ENCODE measurements at regions not wholly inside any gene's neighbourhood (a gene's known extent, or its start where the extent isn't known, plus 50 kb on each side); places are given as distances from the start of the nearest gene placed in this dataset.

DNA sequence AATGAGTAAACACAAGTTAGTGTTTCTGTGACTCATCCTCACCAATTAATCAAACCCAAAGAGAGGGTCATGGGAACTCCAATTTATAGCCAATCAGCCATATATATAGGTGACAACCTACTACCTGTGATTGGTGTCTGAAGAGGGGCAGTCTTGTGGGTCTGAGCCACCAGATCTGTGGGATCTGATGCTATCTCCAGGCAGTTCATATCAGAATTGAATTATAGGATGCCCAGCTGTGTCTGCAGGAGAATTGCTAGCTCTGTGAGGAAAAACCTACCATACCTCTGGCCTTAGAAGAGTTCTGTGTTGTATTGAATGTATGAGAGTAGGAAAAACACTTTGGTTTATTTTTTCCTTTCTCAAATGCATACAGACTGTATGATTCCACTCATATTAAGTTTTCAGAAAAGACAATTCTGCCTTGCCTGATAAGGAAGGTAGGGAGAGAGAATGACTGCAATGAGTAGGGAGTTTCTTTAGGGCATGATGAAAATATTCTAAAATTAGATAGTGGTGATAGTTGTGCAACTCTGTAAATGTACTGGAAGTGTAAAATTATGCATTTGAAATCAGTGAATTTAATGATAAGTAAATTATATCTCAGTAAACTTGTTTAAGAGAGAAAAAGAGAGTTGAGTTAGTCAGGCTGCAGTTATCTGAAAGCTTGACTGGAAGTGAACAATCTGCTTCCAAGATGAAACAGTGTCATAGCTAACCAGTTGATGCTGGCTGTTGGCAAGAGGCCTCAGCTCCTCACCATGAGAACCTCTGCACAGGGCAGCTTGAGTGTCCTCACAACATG lies 274.9 kb downstream of the AUH start:
- ATAC-seq (no peak), DNase-seq (no peak)
- TF ChIP-seq, protein P1, sequence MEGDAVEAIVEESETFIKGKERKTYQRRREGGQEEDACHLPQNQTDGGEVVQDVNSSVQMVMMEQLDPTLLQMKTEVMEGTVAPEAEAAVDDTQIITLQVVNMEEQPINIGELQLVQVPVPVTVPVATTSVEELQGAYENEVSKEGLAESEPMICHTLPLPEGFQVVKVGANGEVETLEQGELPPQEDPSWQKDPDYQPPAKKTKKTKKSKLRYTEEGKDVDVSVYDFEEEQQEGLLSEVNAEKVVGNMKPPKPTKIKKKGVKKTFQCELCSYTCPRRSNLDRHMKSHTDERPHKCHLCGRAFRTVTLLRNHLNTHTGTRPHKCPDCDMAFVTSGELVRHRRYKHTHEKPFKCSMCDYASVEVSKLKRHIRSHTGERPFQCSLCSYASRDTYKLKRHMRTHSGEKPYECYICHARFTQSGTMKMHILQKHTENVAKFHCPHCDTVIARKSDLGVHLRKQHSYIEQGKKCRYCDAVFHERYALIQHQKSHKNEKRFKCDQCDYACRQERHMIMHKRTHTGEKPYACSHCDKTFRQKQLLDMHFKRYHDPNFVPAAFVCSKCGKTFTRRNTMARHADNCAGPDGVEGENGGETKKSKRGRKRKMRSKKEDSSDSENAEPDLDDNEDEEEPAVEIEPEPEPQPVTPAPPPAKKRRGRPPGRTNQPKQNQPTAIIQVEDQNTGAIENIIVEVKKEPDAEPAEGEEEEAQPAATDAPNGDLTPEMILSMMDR (IDR thresholded peaks at IDR 0.05), result no peak
- H3K27ac ChIP-seq, result no peak overlapping the region
- peaks cover 10% of the 10 kb centered on the region for H3K4me1 ChIP-seq
- no peak overlapping the region for H3K4me3 ChIP-seq
- no peaks in the 10 kb centered on the region for H3K27me3 ChIP-seq (ENCODE audit: insufficient read depth in 3 of 3, low read length in 2 of 3)
- no peaks in the 10 kb centered on the region for H3K36me3 ChIP-seq (ENCODE audit: insufficient read depth in 1 of 2, low read depth in 1 of 2)
- no peaks in the 10 kb centered on the region for H3K9me3 ChIP-seq
- intact Hi-C loops (cut with DNase I), result no loop called here

DNA sequence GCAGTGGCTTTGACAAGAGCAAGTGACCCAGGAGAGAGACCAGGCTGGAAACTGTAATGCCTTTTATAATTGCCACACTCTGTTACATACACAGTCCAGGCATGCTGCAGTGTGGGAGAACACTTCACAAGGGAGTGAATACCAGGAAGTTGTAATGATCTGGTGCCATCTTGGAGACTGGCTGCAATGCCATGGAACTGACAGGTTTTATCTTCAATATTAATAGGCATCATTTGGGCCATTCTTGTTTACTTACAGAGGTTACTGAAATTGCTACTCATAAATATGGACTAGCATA lies 274.3 kb downstream of the AUH start:
- Histone ChIP-seq H3K36me3 (ENCODE audit: insufficient read depth in 1 of 2, low read depth in 1 of 2) (no peaks in the 10 kb centered on the region), H3K9me3 (no peaks in the 10 kb centered on the region), H3K27ac (no peak overlapping the region), H3K4me1 (peaks cover 10% of the 10 kb centered on the region), H3K27me3 (ENCODE audit: insufficient read depth in 3 of 3, low read length in 2 of 3) (no peaks in the 10 kb centered on the region), H3K4me3 (no peak overlapping the region)
- TF ChIP-seq, protein P1 (IDR thresholded peaks at IDR 0.05), result no peak
- no peak for DNase-seq
- intact Hi-C loops (cut with DNase I), result no loop called here
- peak in 1 of 4 donors; percentile 39 for ATAC-seq

DNA sequence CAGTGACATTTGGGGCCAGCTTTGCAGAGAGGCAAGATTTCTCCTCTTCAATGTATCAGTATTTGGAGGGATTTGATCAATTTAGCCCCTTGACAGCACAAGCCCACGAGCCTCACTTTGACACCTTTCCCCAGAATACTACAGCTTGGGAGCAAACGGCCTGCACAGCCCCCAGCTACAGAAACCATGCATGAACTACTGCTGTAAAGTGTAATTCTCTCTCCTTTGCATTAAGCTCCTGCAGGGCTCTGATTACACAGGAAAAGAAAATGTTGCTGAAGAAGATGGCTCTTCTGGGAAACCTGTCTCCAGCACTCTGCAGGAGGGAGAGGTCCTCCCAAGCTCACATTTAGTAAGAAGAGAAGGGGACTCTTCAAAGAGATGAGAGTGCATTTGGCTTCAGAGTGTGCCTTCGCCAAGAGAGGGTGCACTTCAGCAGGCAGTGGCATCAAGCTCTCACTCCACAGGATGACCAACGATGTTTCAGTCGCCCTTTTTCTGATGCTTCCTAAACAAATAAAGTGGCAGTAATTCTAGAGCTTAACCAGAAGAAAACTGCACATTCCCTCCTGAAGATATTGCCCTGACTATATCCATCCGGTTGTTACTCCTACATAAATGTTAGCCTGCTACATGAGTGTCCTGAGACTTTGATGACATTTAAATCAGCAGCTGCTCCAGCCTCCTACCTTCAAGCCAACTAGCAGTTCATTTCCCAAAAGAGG lies 272.2 kb downstream of the AUH start:
- intact Hi-C loops (cut with DNase I), result loop anchor here (5.0 to 10.0 kb wide), 2 partner anchors 275 to 338 kb away; partner anchors contain the start of gene AUH (in 1 of the 2)
- Histone ChIP-seq H3K27me3 (ENCODE audit: insufficient read depth in 3 of 3, low read length in 2 of 3) (no peaks in the 10 kb centered on the region), H3K4me1 (peaks cover 10% of the 10 kb centered on the region), H3K27ac (no peak overlapping the region), H3K4me3 (no peak overlapping the region), H3K9me3 (peaks cover 11% of the 10 kb centered on the region), H3K36me3 (ENCODE audit: insufficient read depth in 1 of 2, low read depth in 1 of 2) (no peaks in the 10 kb centered on the region)
- peak; percentile 73 to 87 (median 74) for ATAC-seq
- no peak for DNase-seq
- TF ChIP-seq, protein P1 (IDR thresholded peaks at IDR 0.05), result peak; percentile 51
- WGBS, 3 donors, result 31 to 41% (median 33%) methylated on average over 6 of the region's 6 CpGs

DNA sequence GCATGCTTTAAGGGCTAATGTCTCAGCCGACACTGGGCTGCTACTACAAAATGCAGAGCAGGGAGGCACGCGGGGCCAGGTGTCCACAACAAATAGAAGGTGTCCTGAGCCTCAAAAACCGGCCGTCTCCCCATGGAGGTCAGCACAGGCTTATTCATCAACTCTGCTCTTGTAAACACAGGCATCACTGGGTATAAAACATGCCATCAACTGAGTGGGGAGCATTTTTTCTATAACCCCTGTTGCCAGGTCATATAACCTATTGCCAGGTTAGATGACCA lies 271.6 kb downstream of the AUH start:
- no peak for DNase-seq
- WGBS, 3 donors, result 67 to 77% (median 74%) methylated on average over 5 of the region's 5 CpGs
- Histone ChIP-seq H3K4me3 (no peak overlapping the region), H3K36me3 (ENCODE audit: insufficient read depth in 1 of 2, low read depth in 1 of 2) (no peaks in the 10 kb centered on the region), H3K27ac (no peak overlapping the region), H3K27me3 (ENCODE audit: insufficient read depth in 3 of 3, low read length in 2 of 3) (no peaks in the 10 kb centered on the region), H3K9me3 (peaks cover 15% of the 10 kb centered on the region), H3K4me1 (peaks cover 10% of the 10 kb centered on the region)
- intact Hi-C loops (cut with DNase I), result loop anchor here (5.0 to 10.0 kb wide), 2 partner anchors 275 to 337 kb away; partner anchors contain the start of gene AUH (in 1 of the 2)
- ATAC-seq, result no peak
- TF ChIP-seq, protein P1 (IDR thresholded peaks at IDR 0.05), result no peak
